ENCODE measurements at regions not wholly inside any gene's neighbourhood (a gene's known extent, or its start where the extent isn't known, plus 50 kb on each side); places are given as distances from the start of the nearest gene placed in this dataset.

- Histone ChIP-seq H4K91ac (replicated peaks; ENCODE audit: insufficient read length, low read length) (no peak overlapping the region), H2AK5ac (ENCODE audit: low read depth, low read length) (no peak overlapping the region), H3K27me3 (replicated peaks in 1 of 4; ENCODE audit: control insufficient read depth in 3 of 4, extremely low read depth in 1 of 4, insufficient read depth in 3 of 4, low read length in 3 of 4) (no peaks in the 10 kb centered on the region), H2AFZ (ENCODE audit: low read length) (no peak overlapping the region; the same call in 1 of the 2 replicates), H2BK12ac (ENCODE audit: low read depth, low read length) (no peak overlapping the region), H4K20me1 (replicated peaks in 1 of 2; ENCODE audit: control insufficient read depth in 1 of 2, insufficient read depth in 2 of 2, low read length in 2 of 2) (no peaks in the 10 kb centered on the region), H3K4me2 (ENCODE audit: insufficient read depth in 1 of 2, low read depth in 2 of 2, low read length in 2 of 2) (no peak overlapping the region), H3K14ac (ENCODE audit: insufficient read length) (no peak overlapping the region), H3K4me1 (replicated peaks in 1 of 4; ENCODE audit: control insufficient read depth in 3 of 4, insufficient read depth in 4 of 4, low read length in 3 of 4) (no peaks in the 10 kb centered on the region), H3K9ac (replicated peaks in 1 of 4; ENCODE audit: extremely low read depth in 1 of 4, low read depth in 3 of 4, low read length in 3 of 4) (no peak overlapping the region), H2BK20ac (ENCODE audit: low read length) (no peak overlapping the region), H3K4ac (replicated peaks; ENCODE audit: insufficient read length, low read depth, low read length) (no peak overlapping the region), H3K23me2 (ENCODE audit: low read depth, low read length) (no peaks in the 10 kb centered on the region), H2BK120ac (replicated peaks; ENCODE audit: low read depth, low read length) (no peak overlapping the region), H3K18ac (ENCODE audit: extremely low read depth, low read length) (no peak overlapping the region), H3K79me2 (ENCODE audit: control insufficient read depth in 1 of 2, insufficient read depth in 2 of 2, low read length in 2 of 2) (no peaks in the 10 kb centered on the region), H3K79me1 (ENCODE audit: low read depth, low read length) (no peaks in the 10 kb centered on the region), H2BK15ac (ENCODE audit: low read length) (no peak overlapping the region), H3K9me3 (ENCODE audit: insufficient read depth in 2 of 2, low read depth in 1 of 2, low read length in 1 of 2) (no peaks in the 10 kb centered on the region), H2BK5ac (ENCODE audit: low read depth, low read length) (no peak overlapping the region), H3K27ac (ENCODE audit: low read depth, low read length) (no peak overlapping the region), H3K56ac (replicated peaks; ENCODE audit: insufficient read length, low read depth, low read length) (no peak overlapping the region), H3K4me3 (ENCODE audit: extremely low read depth in 1 of 4, insufficient read depth in 2 of 4, low read depth in 3 of 4, low read length in 4 of 4) (no peak overlapping the region), H3K23ac (ENCODE audit: insufficient read length) (no peak overlapping the region), H4K8ac (ENCODE audit: extremely low read depth, insufficient read depth, low read length) (no peak overlapping the region), H4K5ac (ENCODE audit: insufficient read length, low read depth, low read length) (no peak overlapping the region), H3K36me3 (ENCODE audit: control insufficient read depth in 2 of 4, insufficient read depth in 4 of 4, low read length in 3 of 4) (no peaks in the 10 kb centered on the region)
- no peak for TF ChIP-seq ASH2L (IDR thresholded peaks at IDR 0.05; ENCODE audit: low read length)
- ChIA-PET CTCF (ENCODE audit: partially characterized antibody) (no interaction called here), POLR2A (ENCODE audit: partially characterized antibody) (no interaction called here)
- 82% methylated on average over 2 of the region's 2 CpGs; no CpG with 5 or more reads in 1 of the 2 experiments for WGBS, 2 experiments (ENCODE audit: extremely low coverage in 1 of 2, insufficient coverage in 1 of 2, insufficient read length in 1 of 2, insufficient replicate concordance in 2 of 2, low coverage in 1 of 2, low lambda C conversion rate in 2 of 2, missing lambda C conversion rate in 1 of 2)
- FAIRE-seq: no peak
- no peak for DNase-seq (ENCODE audit: low read depth in 1 of 2, low spot score in 2 of 2)
These were observed 132.7 kb upstream of the EYA4 start for GRCh38 chr6:133108419-133108818.

All from H1 (cell line).